Right atrium auricular region (tissue), 2 donors: ENCODE measurements at regions not wholly inside any gene's neighbourhood (a gene's known extent, or its start where the extent isn't known, plus 50 kb on each side); places are given as distances from the start of the nearest gene placed in this dataset.

Experiments used
- DNase-seq: peaks from one replicate; pipeline ENCODE4 v3.0.0-alpha.2; 2019; ENCODE audit warnings: low spot score
- H3K27ac ChIP-seq, 2 donors: fragments of 200-600 bp; sonication (generic); 1 replicate in 1 of 2; 2 replicates in 1 of 2; pipeline ENCODE4 v1.5.1; 2016 to 2019
- H3K27me3 ChIP-seq, 2 donors: fragments of 200-600 bp; sonication (generic); one replicate each; pipeline versions ENCODE4 v1.5.1 to v1.6.0; 2017 to 2019
- H3K36me3 ChIP-seq: fragments of 200-600 bp; sonication (generic); one replicate; pipeline ENCODE4 v1.5.1; 2016
- H3K4me1 ChIP-seq, 2 donors: fragments of 200-600 bp; sonication (generic); one replicate each; pipeline versions ENCODE4 v1.5.1 to v1.6.0; 2017 to 2019
- H3K4me3 ChIP-seq, 2 donors: fragments of 200-600 bp; sonication (generic); 1 replicate in 1 of 2; 2 replicates in 1 of 2; pipeline ENCODE4 v1.5.1; 2017 to 2019; ENCODE audit warnings: mild to moderate bottlenecking in 1 of 2, moderate library complexity in 1 of 2
- H3K9me3 ChIP-seq, 2 donors: fragments of 200-600 bp; sonication (generic); one replicate each; pipeline ENCODE4 v1.5.1; 2019
- CTCF ChIP-seq, 2 donors: fragments of 200-600 bp; sonication (generic); IDR thresholded peaks; one replicate each; pipeline ENCODE4 v1.5.1; 2019; ENCODE audit warnings: antibody characterized with exemption in 2 of 2

- Histone ChIP-seq H3K27ac (no peak overlapping the region), H3K4me3 (no peak overlapping the region), H3K9me3 (peaks cover 0 to 20% of the 10 kb centered on the region in 2 donors), H3K4me1 (no peaks in the 10 kb centered on the region), H3K27me3 (no peaks in the 10 kb centered on the region), H3K36me3 (no peaks in the 10 kb centered on the region)
- no peak for TF ChIP-seq CTCF (IDR thresholded peaks at IDR 0.05)
- DNase-seq: no peak
Observed at GRCh38 chr5:1745123-1745795, 54.4 kb downstream of the MRPL36 start.

GRCh38 chr5:1744393-1745122 lies 55.1 kb downstream of the MRPL36 start:
- no peak for DNase-seq
- no peak for TF ChIP-seq CTCF (IDR thresholded peaks at IDR 0.05)

GRCh38 chr5:1743769-1744085 lies 55.9 kb downstream of the MRPL36 start:
- no peak overlapping the region for H3K27ac ChIP-seq
- H3K36me3 ChIP-seq: no peaks in the 10 kb centered on the region
- no peaks in the 10 kb centered on the region for H3K4me1 ChIP-seq
- H3K9me3 ChIP-seq: peaks cover 0 to 29% of the 10 kb centered on the region in 2 donors
- no peak overlapping the region for H3K4me3 ChIP-seq
- no peaks in the 10 kb centered on the region for H3K27me3 ChIP-seq
- no peak for DNase-seq
- no peak for TF ChIP-seq CTCF (IDR thresholded peaks at IDR 0.05)

More at GRCh38 chr5:1744393-1745122, 55.1 kb downstream of the MRPL36 start:
- H3K27ac ChIP-seq: no peak overlapping the region
- no peaks in the 10 kb centered on the region for H3K4me1 ChIP-seq
- H3K9me3 ChIP-seq: peaks cover 0 to 27% of the 10 kb centered on the region in 2 donors
- H3K4me3 ChIP-seq: no peak overlapping the region
- H3K36me3 ChIP-seq: no peaks in the 10 kb centered on the region
- H3K27me3 ChIP-seq: no peaks in the 10 kb centered on the region

DNA sequence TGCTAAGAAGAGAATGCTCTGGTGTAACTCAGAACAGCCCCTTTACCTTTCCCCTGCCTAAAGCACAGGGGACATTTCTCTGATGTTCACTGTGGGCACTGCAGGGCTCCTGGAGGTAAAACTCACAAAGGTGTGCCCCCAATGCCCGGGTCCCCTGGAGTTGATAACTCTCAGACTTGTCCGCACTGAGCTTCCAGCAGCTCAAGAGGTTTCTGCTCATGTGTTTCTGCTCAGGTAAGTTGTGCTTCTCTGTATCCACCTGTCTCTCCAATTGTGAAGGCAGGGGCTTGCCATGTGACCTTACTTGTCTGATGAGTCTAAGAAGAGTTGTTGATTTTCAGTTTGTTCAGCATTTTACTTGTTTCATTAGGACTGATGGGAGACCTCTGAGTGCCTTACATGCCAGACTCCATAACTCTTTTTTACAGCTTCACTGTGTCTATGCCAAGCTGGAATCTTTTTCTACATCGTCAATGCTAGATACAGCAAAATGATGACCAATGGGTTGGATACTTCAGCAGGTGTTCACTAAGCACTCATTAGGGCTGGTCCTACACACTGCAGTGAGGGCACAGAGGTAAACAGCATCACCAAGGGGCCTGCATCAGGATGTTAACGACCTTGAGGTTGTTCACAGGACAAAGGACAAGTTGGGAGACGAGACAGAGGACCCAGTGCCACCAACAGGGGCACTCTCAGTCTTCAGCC lies 56.4 kb downstream of the MRPL36 start:
- Histone ChIP-seq H3K9me3 (peaks cover 0 to 29% of the 10 kb centered on the region in 2 donors), H3K36me3 (no peaks in the 10 kb centered on the region), H3K27me3 (no peaks in the 10 kb centered on the region), H3K4me3 (no peak overlapping the region), H3K4me1 (no peaks in the 10 kb centered on the region), H3K27ac (no peak overlapping the region)
- no peak for TF ChIP-seq CTCF (IDR thresholded peaks at IDR 0.05)
- no peak for DNase-seq

GRCh38 chr5:1737790-1738405 lies 61.7 kb downstream of the MRPL36 start:
- Histone ChIP-seq H3K9me3 (peaks cover 0 to 29% of the 10 kb centered on the region in 2 donors), H3K27ac (no peak overlapping the region), H3K27me3 (no peaks in the 10 kb centered on the region), H3K4me1 (no peaks in the 10 kb centered on the region), H3K4me3 (no peak overlapping the region), H3K36me3 (no peaks in the 10 kb centered on the region)
- TF ChIP-seq CTCF (IDR thresholded peaks at IDR 0.05): peak in 1 of 2 donors; percentile 50
- peak; percentile 11 for DNase-seq
